ENCODE measurements at regions not wholly inside any gene's neighbourhood (a gene's known extent, or its start where the extent isn't known, plus 50 kb on each side); places are given as distances from the start of the nearest gene placed in this dataset.

- TF ChIP-seq POLR2A (IDR thresholded peaks at IDR 0.05; ENCODE audit: low read length): no peak
- no peak for TF ChIP-seq GATA1 (IDR thresholded peaks at IDR 0.05; ENCODE audit: low read depth, low read length)
Observed at GRCh38 chr16:59566446-59566845, 832.3 kb upstream of the GOT2 start.
